Panc1 (cell line): ENCODE measurements at regions not wholly inside any gene's neighbourhood (a gene's known extent, or its start where the extent isn't known, plus 50 kb on each side); places are given as distances from the start of the nearest gene placed in this dataset.

Source experiments
- ATAC-seq: fragments of 200-7000 bp; cut with Tn5 transposase; 2 replicates; pipeline ENCODE4 v1.9.1; 2020; ENCODE audit warnings: mild to moderate bottlenecking, moderate library complexity
- BruUV-seq: library from RNA; stranded (reverse); fragments of 400-500 nt; replicated peaks from 2 replicates; lab custom pipeline; 2021; lab: Mats Ljungman, UMichigan
- CTCF ChIA-PET: fragments of 300-600 bp; sonication (Branson Sonifier 250); formaldehyde crosslinking; loops from one replicate; lab custom pipeline; 2022; ENCODE audit warnings: antibody characterized with exemption; lab: Charles Lee
- POLR2A ChIA-PET: fragments of 300-600 bp; sonication (Branson Sonifier 250); formaldehyde crosslinking; loops from one replicate; lab custom pipeline; 2022; ENCODE audit warnings: antibody characterized with exemption; lab: Charles Lee
- DNase-seq: peaks from one replicate; pipeline ENCODE4 v3.0.0-alpha.2; 2010; ENCODE audit warnings: low read depth, low spot score
- H3K27ac ChIP-seq: 2 replicates; pipeline ENCODE4 v1.5.1; 2011; ENCODE audit warnings: mild to moderate bottlenecking, low read length, inconsistent platforms
- H3K27me3 ChIP-seq: fragments of 200-500 bp; sonication (Bioruptor generic); 2 replicates; pipeline ENCODE4 v1.6.0; 2014; ENCODE audit warnings: low read length, inconsistent platforms; ENCODE audit not compliant: control insufficient read depth, insufficient read depth
- H3K36me3 ChIP-seq: fragments of 200-500 bp; sonication (Bioruptor generic); 2 replicates; pipeline ENCODE4 v1.5.1; 2014; ENCODE audit warnings: inconsistent platforms, mild to moderate bottlenecking, low read length, moderate library complexity; ENCODE audit not compliant: control insufficient read depth, insufficient read depth
- H3K4me1 ChIP-seq: 2 replicates; pipeline ENCODE4 v1.5.1; 2011; ENCODE audit warnings: inconsistent platforms, mild to moderate bottlenecking, low read length, moderate library complexity; ENCODE audit not compliant: control insufficient read depth, insufficient read depth
- H3K4me3 ChIP-seq, 2 experiments: 2 replicates each; pipeline ENCODE4 v1.5.1; 2011 to 2012; ENCODE audit warnings: low read depth in 2 of 2, low read length in 2 of 2, mild to moderate bottlenecking in 2 of 2, inconsistent platforms in 1 of 2, moderate library complexity in 1 of 2
- H3K9me3 ChIP-seq: fragments of 200-500 bp; sonication (Bioruptor generic); 2 replicates; pipeline ENCODE4 v1.5.1; 2014; ENCODE audit warnings: low read depth, mild to moderate bottlenecking, inconsistent platforms, low read length, moderate library complexity; ENCODE audit not compliant: control insufficient read depth, insufficient read depth
- CTCF ChIP-seq: fragments of 450-650 bp; IDR thresholded peaks from 2 replicates; pipeline ENCODE4 v1.5.1; 2017; ENCODE audit warnings: mild to moderate bottlenecking
- POLR2AphosphoS5 ChIP-seq: IDR thresholded peaks from 2 replicates; pipeline ENCODE4 v1.6.1; 2012; ENCODE audit warnings: mild to moderate bottlenecking, low read depth, low read length, moderate library complexity
- REST ChIP-seq, 2 experiments: IDR thresholded peaks; 2 replicates each; pipeline ENCODE4 v1.6.1; 2011 to 2012; ENCODE audit warnings: low read depth in 2 of 2, control low read depth in 1 of 2, low read length in 1 of 2, mild to moderate bottlenecking in 1 of 2, moderate library complexity in 1 of 2; ENCODE audit not compliant: insufficient read depth in 1 of 2
- SIN3A ChIP-seq: IDR thresholded peaks from 2 replicates; pipeline ENCODE4 v1.6.1; 2012; ENCODE audit warnings: low read depth, mild to moderate bottlenecking, low read length, moderate library complexity, borderline replicate concordance; ENCODE audit not compliant: insufficient read depth
- TCF7L2 ChIP-seq: IDR thresholded peaks from 2 replicates; pipeline ENCODE4 v1.6.1; 2011; ENCODE audit warnings: mild to moderate bottlenecking, low read depth, low read length, inconsistent platforms
- in situ Hi-C: cut with HindIII; loops from 2 replicates; pipeline ENCODE4 v1.10.0; 2016; ENCODE audit warnings: low sequenced_read_pairs, low pct_unique_long_range_greater_than_20kb
- intact Hi-C: fragments of 100-400 bp; cut with micrococcal nuclease; formaldehyde crosslinking; loops from one replicate; pipeline ENCODE4 v1.10.0; 2022; ENCODE audit not compliant: unreplicated experiment

GRCh38 chr16:27625050-27625697 lies 75.2 kb downstream of the KATNIP start:
- in situ Hi-C loops = no loop called here

GRCh38 chr16:27627136-27627535 lies 77.2 kb downstream of the KATNIP start:
- in situ Hi-C loops = no loop called here
- no TSS peak for BruUV-seq
- TF ChIP-seq SIN3A = no peak
- TF ChIP-seq TCF7L2 = no peak
- no peak for TF ChIP-seq REST (IDR thresholded peaks at IDR 0.05; ENCODE audit: insufficient read depth in 1 of 2, low read depth in 2 of 2, low read length in 1 of 2)
- TF ChIP-seq POLR2AphosphoS5 = no peak
- TF ChIP-seq CTCF = no peak
- Histone ChIP-seq H3K27ac (no peak overlapping the region), H3K27me3 (no peaks in the 10 kb centered on the region), H3K9me3 (no peaks in the 10 kb centered on the region), H3K4me1 (no peaks in the 10 kb centered on the region), H3K4me3 (no peak overlapping the region), H3K36me3 (no peaks in the 10 kb centered on the region)
- POLR2A ChIA-PET = no interaction called here
- intact Hi-C loops = no loop called here
- DNase-seq = no peak
- CTCF ChIA-PET = no interaction called here
- ATAC-seq = no peak

More at GRCh38 chr16:27625050-27625697, 75.2 kb downstream of the KATNIP start:
- H3K27ac ChIP-seq = no peak overlapping the region
- H3K9me3 ChIP-seq = no peaks in the 10 kb centered on the region
- no peaks in the 10 kb centered on the region for H3K36me3 ChIP-seq
- ChIA-PET POLR2A (no interaction called here), CTCF (interaction anchor here (1.0 kb wide), 1 partner anchor 15 kb away, joined by 3 read pairs; no protein-coding TSS in a partner anchor)
- H3K4me3 ChIP-seq = no peak overlapping the region
- no peaks in the 10 kb centered on the region for H3K4me1 ChIP-seq
- intact Hi-C loops = no loop called here
- H3K27me3 ChIP-seq = no peaks in the 10 kb centered on the region
- DNase-seq (no peak), ATAC-seq (no peak)
- BruUV-seq = no TSS peak
- TF ChIP-seq CTCF (no peak), SIN3A (no peak), POLR2AphosphoS5 (no peak), TCF7L2 (no peak), REST (IDR thresholded peaks at IDR 0.05; ENCODE audit: insufficient read depth in 1 of 2, low read depth in 2 of 2, low read length in 1 of 2) (no peak)
